GM18909 (cell line): ENCODE measurements at regions not wholly inside any gene's neighbourhood (a gene's known extent, or its start where the extent isn't known, plus 50 kb on each side); places are given as distances from the start of the nearest gene placed in this dataset.
A peak's percentile ranks its signal among the peaks of the same experiment; 100 is the strongest.

Source experiments
- ATAC-seq: cut with Tn5 transposase; IDR thresholded peaks from one replicate; pipeline ENCODE4 v1.9.1; 2021; ENCODE audit warnings: mild to moderate bottlenecking; ENCODE audit not compliant: unreplicated experiment, poor library complexity

GRCh38 chr2:67649331-67650261 lies 252.5 kb downstream of the ETAA1 start:
- ATAC-seq, result no peak

GRCh38 chr2:67650291-67651133 lies 253.4 kb downstream of the ETAA1 start:
- ATAC-seq, result peak; percentile 55

GRCh38 chr2:67651565-67651964 lies 254.4 kb downstream of the ETAA1 start:
- no peak for ATAC-seq

GRCh38 chr2:67652679-67653078 lies 255.5 kb downstream of the ETAA1 start:
- ATAC-seq, result peak; percentile 59

GRCh38 chr2:67656875-67657274 lies 259.7 kb downstream of the ETAA1 start:
- no peak for ATAC-seq

GRCh38 chr2:67658820-67659219 lies 261.7 kb downstream of the ETAA1 start:
- no peak for ATAC-seq

- no peak for ATAC-seq
Observed at GRCh38 chr2:67660015-67660602, 263.0 kb downstream of the ETAA1 start.

- no peak for ATAC-seq
Observed at GRCh38 chr2:67660871-67661270, 263.7 kb downstream of the ETAA1 start.

- ATAC-seq, result no peak
Observed at GRCh38 chr2:67662222-67662621, 265.1 kb downstream of the ETAA1 start.

GRCh38 chr2:67663776-67664175 lies 266.6 kb downstream of the ETAA1 start:
- ATAC-seq, result no peak

- no peak for ATAC-seq
Observed at GRCh38 chr2:67666386-67667053, 269.4 kb downstream of the ETAA1 start.

GRCh38 chr2:67667054-67667908 lies 270.1 kb downstream of the ETAA1 start:
- no peak for ATAC-seq

- ATAC-seq, result no peak
Observed at GRCh38 chr2:67668538-67668937, 271.4 kb downstream of the ETAA1 start.

- ATAC-seq, result no peak
Observed at GRCh38 chr2:67669168-67669567, 272.0 kb downstream of the ETAA1 start.

- ATAC-seq, result no peak
Observed at GRCh38 chr2:67669766-67670165, 272.6 kb downstream of the ETAA1 start.

- ATAC-seq, result no peak
Observed at GRCh38 chr2:67670747-67671183, 273.6 kb downstream of the ETAA1 start.

GRCh38 chr2:67671464-67672450 lies 274.6 kb downstream of the ETAA1 start:
- no peak for ATAC-seq

GRCh38 chr2:67674668-67675067 lies 277.5 kb downstream of the ETAA1 start:
- no peak for ATAC-seq
